Urothelium cell line (cell line): ENCODE measurements at regions not wholly inside any gene's neighbourhood (a gene's known extent, or its start where the extent isn't known, plus 50 kb on each side); places are given as distances from the start of the nearest gene placed in this dataset.
"Not testable (repeated sequence)": the region's sequence is repeated elsewhere in the genome, so short reads cannot be mapped to it uniquely, and the experiment has no call there.

Experiments
- DNase-seq: peaks from one replicate; pipeline ENCODE4 v3.0.0; 2011; ENCODE audit warnings: low spot score, mixed read lengths
- FAIRE-seq: peaks from 2 replicates; lab custom pipeline; 2011; peaks lifted over from hg19 to GRCh38; lab: Jason Lieb, UNC

- no peak for FAIRE-seq
- no peak for DNase-seq
Measured at GRCh38 chr20:51135926-51136715, 113.2 kb upstream of the KCNG1 start.

DNA sequence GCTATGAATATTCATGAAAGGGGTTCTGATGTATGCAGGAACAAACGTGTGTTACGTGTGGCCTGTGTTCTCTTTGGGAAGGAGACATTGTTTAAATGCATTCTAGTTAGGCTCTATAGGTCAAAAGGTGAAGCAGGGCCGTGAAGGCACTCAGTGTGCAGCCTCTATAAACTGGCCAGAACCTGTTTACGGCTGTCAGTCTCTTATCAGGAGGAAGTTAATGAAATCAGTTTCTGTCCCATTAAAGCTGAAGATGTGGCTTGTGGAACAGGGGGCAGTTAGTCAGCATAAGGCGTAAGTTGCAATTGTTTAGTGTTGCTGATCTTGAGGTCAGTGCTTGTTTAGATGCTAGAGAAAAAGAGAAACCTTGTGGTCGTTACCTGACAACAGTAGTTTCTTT, 111.5 kb upstream of the KCNG1 start:
- FAIRE-seq, result peak; percentile 20

DNA sequence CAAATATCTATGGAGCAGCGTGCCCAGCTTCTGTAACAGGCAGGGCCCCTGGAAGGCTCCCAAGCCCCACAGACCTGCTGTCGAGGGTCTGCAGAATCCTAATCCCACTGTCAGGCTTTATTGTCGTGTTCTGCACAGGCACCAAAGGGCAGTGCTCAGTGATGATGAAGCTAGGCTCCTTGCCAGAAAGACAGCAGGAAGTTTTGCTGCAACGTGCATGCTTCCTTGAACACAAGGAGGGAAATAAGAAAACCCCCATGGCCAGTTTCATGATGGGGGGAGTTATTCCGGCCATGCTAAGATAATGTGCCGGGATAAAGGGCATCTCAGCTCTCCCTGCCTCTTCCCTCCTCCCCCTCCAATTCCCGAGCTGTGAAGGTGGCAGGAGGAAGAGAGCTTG, 109.4 kb upstream of the KCNG1 start:
- FAIRE-seq, result no peak
- no peak for DNase-seq

More for the DNA sequence above, 111.5 kb upstream of the KCNG1 start:
- no peak for DNase-seq

DNA sequence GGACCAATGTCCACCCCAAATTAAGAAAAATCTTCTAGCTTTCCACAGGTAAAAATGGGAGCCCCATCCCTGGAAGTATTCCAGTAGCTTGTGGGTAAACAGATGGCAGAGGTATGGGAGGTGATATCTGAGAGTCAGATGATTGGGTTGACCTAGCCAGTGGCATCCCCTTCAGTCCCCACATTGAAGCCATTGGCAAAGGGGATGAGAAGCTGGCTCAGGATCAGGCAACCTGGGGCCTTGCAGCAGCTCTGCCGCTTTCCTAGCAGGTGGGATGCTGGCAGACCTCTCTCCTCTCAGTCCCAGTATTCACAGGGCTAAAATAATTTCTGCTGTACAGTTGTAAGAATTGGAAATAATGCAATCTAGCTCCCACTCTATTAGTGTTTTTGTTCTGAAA, 108.9 kb upstream of the KCNG1 start:
- FAIRE-seq, result no peak
- DNase-seq, result no peak

DNA sequence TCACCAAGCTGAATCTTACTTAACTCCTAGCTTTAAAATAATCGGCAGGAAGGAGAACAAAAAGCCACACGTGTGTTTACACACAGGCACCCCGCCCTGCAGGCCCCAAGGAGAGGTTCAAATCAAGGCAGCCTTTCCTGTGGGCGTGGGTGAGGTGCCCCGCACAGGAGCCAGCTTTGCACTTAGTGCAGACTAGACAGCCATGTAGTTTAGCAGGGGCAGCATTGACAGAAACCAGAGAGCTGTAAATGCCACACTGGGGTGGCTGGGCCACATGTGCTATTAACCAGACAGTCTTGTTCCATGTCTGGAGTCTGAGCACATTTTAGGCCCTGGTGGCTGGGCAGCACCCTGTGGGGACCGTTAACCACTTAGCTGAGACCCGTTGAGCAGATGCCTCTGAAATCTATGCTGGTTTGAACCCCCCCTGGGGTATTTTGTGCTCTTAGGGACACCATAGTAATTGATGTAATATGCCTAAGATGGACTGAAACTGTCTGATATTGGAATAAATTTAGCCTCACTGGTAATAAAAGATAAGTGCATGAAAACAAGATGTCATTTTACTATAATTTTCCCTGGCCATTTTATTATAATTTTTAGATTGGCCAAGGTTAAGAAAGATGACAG, 106.4 kb upstream of the KCNG1 start:
- FAIRE-seq (no peak), DNase-seq (no peak)

DNA sequence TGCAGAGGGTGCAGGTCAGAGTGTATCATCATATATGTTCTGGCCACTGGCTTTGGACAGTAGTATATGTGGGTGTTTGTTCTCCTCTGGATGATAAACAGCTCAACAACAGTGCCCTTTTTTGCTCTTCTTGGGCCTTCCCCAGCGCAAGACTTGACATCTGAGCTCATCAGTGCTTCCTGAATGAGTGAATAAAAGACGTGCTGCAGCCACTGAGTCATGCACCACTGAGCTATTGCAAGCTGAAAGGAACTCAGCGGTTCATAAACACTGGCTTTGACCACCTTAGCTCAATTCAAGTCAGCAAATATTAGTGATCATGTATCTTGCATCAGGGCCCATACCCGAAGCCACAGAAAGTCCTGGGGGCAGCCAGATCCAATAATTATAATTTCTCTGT, 105.3 kb upstream of the KCNG1 start:
- FAIRE-seq (peak; percentile 94), DNase-seq (peak; percentile 82)

- DNase-seq (no peak), FAIRE-seq (peak; percentile 35)
Measured at GRCh38 chr20:51127713-51128112, 104.8 kb upstream of the KCNG1 start.

GRCh38 chr20:51126337-51126736, 103.4 kb upstream of the KCNG1 start:
- no peak for DNase-seq
- FAIRE-seq, result no peak

GRCh38 chr20:51125780-51126179, 102.9 kb upstream of the KCNG1 start:
- DNase-seq (no peak), FAIRE-seq (no peak)

DNA sequence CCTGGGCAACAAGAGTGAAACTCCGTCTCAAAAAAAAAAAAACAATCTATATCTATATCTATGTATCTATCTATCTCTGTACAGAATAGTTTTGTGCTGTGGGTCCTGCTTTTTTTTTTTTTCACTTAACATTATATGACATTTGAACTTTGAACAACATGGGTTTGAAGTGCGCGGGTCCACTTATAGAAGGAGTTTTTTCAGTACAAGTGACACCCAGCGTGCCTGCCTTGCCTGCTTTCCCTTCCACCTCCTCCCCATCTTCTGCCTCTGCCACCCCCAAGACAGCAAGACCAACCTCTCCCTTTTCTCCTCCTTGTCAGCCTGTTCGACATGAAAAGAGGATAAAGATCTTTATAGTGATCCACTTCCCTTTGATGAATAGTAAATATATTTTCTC, 102.2 kb upstream of the KCNG1 start:
- DNase-seq (no peak), FAIRE-seq (no peak)

- DNase-seq, FAIRE-seq: not testable (repeated sequence)
Measured at GRCh38 chr20:51123887-51124286, 101.0 kb upstream of the KCNG1 start.

DNA sequence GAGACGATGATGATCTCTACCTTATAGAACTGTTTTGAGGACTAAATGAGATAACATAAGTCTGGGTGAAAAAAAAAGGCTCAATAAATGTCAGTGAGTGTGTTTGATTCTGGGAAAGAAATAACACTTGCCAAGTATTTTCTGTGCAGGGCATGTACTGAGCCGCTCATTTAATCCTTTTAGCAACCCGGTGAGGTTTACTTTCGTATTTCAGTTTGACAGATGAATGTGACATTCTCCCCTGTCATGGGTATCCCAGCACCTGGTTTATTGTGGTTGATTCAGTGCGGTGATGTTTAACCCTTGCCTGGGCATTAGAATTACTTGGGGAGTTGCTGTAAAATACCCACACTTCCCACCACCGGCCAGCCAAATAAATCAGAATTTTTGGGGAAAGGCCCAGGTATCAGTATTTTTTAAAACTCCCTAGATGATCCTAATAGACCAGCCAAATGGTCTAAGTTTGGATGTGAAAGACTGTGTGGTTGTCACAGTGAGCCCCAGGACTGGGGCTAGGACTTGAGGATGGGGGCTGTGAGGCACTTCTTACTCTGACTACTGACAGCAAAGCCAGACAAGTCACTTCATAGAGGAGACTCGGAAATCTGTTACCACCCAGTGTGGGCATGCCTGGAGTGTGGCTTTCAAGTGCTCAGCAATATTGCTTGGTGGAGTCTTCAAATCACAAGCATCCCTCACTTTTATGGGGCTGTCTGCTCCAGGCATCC, 100.2 kb upstream of the KCNG1 start:
- FAIRE-seq (no peak), DNase-seq (no peak)

DNA sequence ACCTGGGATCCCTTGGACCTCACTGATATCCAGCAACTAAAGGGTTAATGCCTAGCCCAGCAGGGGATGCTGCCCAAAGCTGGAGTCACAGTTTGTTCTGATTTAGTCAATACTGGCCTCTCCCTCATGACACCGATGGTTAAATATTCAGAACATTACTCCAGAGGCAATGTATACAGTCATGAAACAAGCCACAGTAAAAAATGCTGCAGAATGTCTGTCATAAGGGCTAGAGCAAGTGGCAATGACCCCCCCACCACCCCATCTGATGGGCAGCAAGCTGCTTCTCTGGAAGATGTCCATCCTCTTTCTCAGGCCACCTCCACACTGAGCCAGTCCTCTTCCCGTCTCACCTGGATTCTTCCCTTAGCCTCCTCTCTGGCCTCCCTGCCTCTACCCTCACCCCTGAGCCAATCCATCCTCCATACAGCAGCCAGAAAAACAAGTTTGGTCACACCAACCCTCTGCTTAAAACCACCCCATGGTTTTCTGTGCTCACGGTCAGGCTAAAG, 99.0 kb upstream of the KCNG1 start:
- DNase-seq (no peak), FAIRE-seq (peak; percentile 61)

- no peak for FAIRE-seq
Measured at GRCh38 chr20:51121272-51121671, 98.4 kb upstream of the KCNG1 start.

DNA sequence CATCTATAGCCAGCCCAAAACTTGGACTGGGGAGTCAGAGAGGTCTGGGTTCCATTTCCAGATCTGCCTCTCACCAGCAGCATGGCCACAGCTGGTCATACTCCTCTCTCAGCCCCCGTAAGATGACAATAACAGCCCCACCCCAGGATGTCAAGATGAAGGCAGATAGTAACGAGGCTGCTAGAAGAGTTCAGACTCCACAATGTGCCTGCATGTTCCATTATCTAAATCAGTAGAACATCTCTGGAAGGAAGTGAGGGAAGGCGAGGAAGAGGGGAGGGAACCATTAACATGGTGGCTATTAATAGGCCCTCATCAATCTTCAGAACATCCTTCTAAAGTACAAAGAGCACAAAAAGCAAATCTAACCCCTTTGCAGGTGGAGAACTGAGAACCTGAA, 98.0 kb upstream of the KCNG1 start:
- DNase-seq (no peak), FAIRE-seq (no peak)

More at GRCh38 chr20:51121272-51121671, 98.4 kb upstream of the KCNG1 start:
- DNase-seq, result no peak

DNA sequence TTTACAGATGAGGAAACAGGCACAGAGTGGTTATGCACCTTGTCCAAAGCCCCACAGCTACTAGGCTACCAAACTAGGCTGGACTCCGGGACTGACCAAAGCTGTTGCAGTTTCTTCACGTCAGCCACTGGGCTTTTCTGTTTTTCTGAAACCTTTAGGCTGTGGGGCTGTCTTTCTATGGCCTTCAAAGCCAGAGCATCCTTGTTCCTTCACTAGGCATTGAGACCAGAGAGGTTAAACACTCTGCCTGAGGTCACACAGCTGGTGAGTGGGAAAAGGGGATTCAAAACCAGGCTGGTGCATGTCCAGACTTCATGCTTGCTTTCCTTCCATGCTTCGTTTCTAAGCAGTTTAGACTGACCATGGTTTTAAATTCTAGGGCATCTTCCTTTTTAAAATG, 97.5 kb upstream of the KCNG1 start:
- DNase-seq (no peak), FAIRE-seq (peak; percentile 37)

DNA sequence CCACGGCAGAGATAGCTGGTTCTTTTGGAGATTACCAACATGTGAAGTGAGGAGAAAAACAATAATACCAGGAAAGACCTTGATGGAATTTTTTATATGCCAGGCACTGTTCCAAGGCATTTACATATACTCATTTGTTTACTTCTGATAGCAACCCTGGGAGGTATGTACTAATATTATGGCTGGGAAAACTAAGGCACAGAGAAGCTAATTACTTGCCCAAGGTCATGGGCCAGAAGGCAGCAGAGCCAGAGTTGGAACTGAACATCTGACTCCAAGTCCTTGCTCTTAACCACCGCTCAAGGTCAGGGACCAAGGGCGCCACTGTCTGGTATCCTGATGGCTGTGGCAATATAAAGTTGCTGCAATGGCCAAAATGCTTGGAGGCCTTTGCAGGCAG, 97.0 kb upstream of the KCNG1 start:
- no peak for FAIRE-seq
- DNase-seq, result no peak

DNA sequence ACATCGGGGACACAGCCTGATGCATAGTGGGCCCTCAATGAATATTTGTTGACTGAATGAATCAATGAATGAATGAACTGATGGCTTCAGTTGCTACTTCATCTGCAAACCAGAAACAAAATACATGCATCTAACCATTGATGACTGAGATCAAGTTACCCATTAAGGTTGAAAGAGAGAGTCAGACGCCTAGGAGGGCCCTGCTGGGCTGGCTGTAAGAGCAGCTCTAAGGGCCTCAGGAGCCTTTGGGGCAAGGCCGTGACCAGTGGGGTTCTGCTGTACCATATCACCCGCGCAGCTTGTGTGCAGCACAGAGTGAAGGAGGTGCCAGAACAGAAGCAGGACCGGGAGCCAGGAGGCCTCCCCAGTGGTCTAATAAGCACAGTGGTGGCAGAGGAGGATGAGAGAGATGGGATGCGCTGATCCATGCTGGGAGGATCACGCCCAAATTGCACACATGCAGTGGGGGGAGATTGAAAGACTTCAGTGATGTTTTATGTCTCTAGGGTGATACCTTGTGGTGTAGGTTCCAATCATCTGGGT, 96.1 kb upstream of the KCNG1 start:
- DNase-seq (no peak), FAIRE-seq (no peak)

GRCh38 chr20:51118216-51118615, 95.3 kb upstream of the KCNG1 start:
- DNase-seq (no peak), FAIRE-seq (no peak)

DNA sequence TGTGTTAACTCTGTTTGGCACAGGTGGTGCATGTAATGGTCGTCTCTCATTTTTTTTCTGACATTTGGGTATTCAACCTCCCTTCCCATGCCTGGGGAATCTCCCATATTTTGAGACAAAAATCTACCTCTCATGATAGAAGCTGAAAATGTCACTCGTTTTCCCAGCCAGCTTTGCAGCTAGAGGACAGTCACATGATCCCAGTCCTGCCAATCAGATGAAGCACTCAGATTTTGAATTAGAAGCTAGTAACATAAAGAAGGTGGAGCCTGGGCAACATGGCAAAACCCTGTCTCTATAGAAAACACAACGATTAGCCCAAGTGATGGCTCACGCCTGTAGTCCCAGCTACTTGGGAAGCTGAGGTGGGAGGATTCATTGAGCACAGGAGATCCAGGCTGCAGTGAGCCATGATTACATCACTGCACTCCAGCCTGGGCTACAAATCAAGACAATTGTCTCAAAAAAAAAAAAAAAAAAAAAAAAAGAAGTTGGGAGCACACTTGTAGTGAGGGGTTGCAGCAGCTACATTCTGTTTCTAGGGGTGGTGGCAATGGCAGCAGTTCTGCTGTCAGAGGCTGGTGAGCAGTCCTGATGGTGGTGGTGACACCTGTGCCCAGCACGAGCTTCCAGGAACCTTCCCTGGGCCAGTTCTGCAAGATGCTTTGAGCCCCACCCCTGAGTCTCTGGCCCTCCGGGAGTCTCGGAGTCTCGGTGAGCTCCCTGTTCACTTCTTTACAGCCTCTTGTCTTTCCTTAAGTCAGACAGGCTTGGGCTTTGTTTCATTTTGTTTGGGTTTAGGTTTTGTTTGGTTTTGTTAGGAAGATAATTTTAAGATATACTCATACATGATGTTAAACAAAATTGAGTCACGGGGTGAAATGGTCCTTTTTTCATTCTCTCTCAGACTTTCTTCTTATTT, 94.1 kb upstream of the KCNG1 start:
- FAIRE-seq (no peak), DNase-seq (no peak)
